A673 (cell line): ENCODE measurements at regions not wholly inside any gene's neighbourhood (a gene's known extent, or its start where the extent isn't known, plus 50 kb on each side); places are given as distances from the start of the nearest gene placed in this dataset.

Experiments used
- BruUV-seq: library from RNA; stranded (reverse); fragments of 400-500 nt; replicated peaks from 2 replicates; lab custom pipeline; 2021; lab: Mats Ljungman, UMichigan
- CTCF ChIA-PET: fragments of 300-600 bp; sonication (Branson Sonifier 250); formaldehyde crosslinking; loops from one replicate; lab custom pipeline; 2022; ENCODE audit warnings: antibody characterized with exemption; lab: Charles Lee
- POLR2A ChIA-PET: fragments of 300-600 bp; sonication (Branson Sonifier 250); formaldehyde crosslinking; loops from one replicate; lab custom pipeline; 2022; ENCODE audit warnings: antibody characterized with exemption; ENCODE audit not compliant: low non-redundant PET; lab: Charles Lee
- DNase-seq: peaks from one replicate; pipeline ENCODE4 v3.0.0-alpha.2; 2015; ENCODE audit warnings: low spot score
- H3K27ac ChIP-seq: fragments of 200-600 bp; sonication (generic); 2 replicates; pipeline ENCODE4 v1.5.1; 2016; ENCODE audit warnings: mixed run types, low read depth, mild to moderate bottlenecking, mixed read lengths, antibody characterized with exemption, low read length; ENCODE audit not compliant: poor library complexity, severe bottlenecking
- H3K27me3 ChIP-seq: fragments of 200-600 bp; sonication (generic); replicated peaks from 2 replicates; pipeline ENCODE4 v1.6.1; 2017; ENCODE audit warnings: mixed run types, low read depth, mild to moderate bottlenecking, mixed read lengths, antibody characterized with exemption, low read length; ENCODE audit not compliant: insufficient read depth, poor library complexity
- H3K36me3 ChIP-seq: fragments of 200-600 bp; sonication (generic); 2 replicates; pipeline ENCODE4 v1.6.1; 2016; ENCODE audit warnings: mixed run types, mild to moderate bottlenecking, mixed read lengths, antibody characterized with exemption, low read length; ENCODE audit not compliant: insufficient read depth, poor library complexity, severe bottlenecking
- H3K4me1 ChIP-seq: fragments of 200-600 bp; sonication (generic); 2 replicates; pipeline ENCODE4 v1.6.1; 2017; ENCODE audit warnings: mixed run types, mild to moderate bottlenecking, mixed read lengths, antibody characterized with exemption, low read length; ENCODE audit not compliant: insufficient read depth, poor library complexity, severe bottlenecking
- H3K4me3 ChIP-seq: fragments of 200-600 bp; sonication (generic); 2 replicates; pipeline ENCODE4 v1.5.1; 2016; ENCODE audit warnings: low read depth, mixed run types, mild to moderate bottlenecking, mixed read lengths, low read length; ENCODE audit not compliant: poor library complexity, severe bottlenecking
- H3K9me3 ChIP-seq: fragments of 200-600 bp; sonication (generic); 2 replicates; pipeline ENCODE4 v1.6.1; 2016; ENCODE audit warnings: mixed run types, low read depth, mild to moderate bottlenecking, mixed read lengths, antibody characterized with exemption, low read length; ENCODE audit not compliant: poor library complexity, severe bottlenecking
- CTCF ChIP-seq: fragments of 300-800, 200-600 bp; sonication (generic); conservative IDR thresholded peaks from 2 replicates; pipeline ENCODE4 v1.5.1; 2017; ENCODE audit warnings: low read depth, mild to moderate bottlenecking, antibody characterized with exemption, low read length, moderate library complexity, mixed read lengths
- EZH2 ChIP-seq: fragments of 200-600 bp; sonication (generic); IDR thresholded peaks from 2 replicates; pipeline ENCODE4 v1.6.1; 2017; ENCODE audit warnings: borderline replicate concordance, low read depth, mild to moderate bottlenecking, mixed read lengths, antibody characterized with exemption, low read length; ENCODE audit not compliant: poor library complexity, severe bottlenecking
- intact Hi-C: fragments of 100-400 bp; cut with micrococcal nuclease; formaldehyde crosslinking; loops from one replicate; pipeline ENCODE4 v1.10.0; 2022; ENCODE audit not compliant: unreplicated experiment

- ChIA-PET CTCF (no interaction called here), POLR2A (interaction anchor here (0.7 kb wide), 1 partner anchor 11 kb away, joined by 4 read pairs; no protein-coding TSS in a partner anchor)
- no peaks in the 10 kb centered on the region for H3K27me3 ChIP-seq
- peaks cover 20% of the 10 kb centered on the region for H3K4me1 ChIP-seq
- H3K4me3 ChIP-seq = no peak overlapping the region
- H3K27ac ChIP-seq = no peak overlapping the region
- BruUV-seq = no TSS peak
- no peaks in the 10 kb centered on the region for H3K36me3 ChIP-seq
- no peak for TF ChIP-seq CTCF
- TF ChIP-seq EZH2 = no peak
- intact Hi-C loops = no loop called here
- no peak for DNase-seq
- H3K9me3 ChIP-seq = no peaks in the 10 kb centered on the region
These were observed 54.1 kb upstream of the CDKN2AIP start for GRCh38 chr4:183390374-183390773.

DNA sequence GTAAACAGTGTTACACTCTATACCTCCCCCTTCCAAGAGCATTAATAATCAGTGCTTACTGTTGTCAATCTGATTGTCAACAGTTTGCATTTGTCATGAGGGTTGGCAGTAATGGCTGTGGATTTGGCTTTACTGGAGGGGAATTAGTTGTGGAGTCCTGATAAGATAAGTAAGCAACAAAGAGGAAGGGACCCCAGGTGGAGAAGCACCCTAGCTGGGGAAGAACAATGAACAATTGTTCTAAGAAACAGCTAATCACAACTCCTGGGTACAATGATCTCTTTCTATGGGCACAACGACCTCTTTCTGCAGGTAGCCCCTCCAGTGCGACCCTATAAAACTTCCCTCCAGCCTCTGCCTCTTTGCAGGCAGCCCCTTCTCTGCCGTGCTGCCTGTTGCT is 53.2 kb upstream of the CDKN2AIP start:
- Histone ChIP-seq H3K4me3 (no peak overlapping the region), H3K36me3 (no peaks in the 10 kb centered on the region), H3K27ac (no peak overlapping the region), H3K9me3 (no peaks in the 10 kb centered on the region), H3K4me1 (peaks cover 20% of the 10 kb centered on the region), H3K27me3 (no peaks in the 10 kb centered on the region)
- intact Hi-C loops = no loop called here
- ChIA-PET CTCF (no interaction called here), POLR2A (interaction anchor here (0.7 kb wide), 1 partner anchor 10 kb away, joined by 4 read pairs; no protein-coding TSS in a partner anchor)
- no peak for TF ChIP-seq CTCF
- no peak for TF ChIP-seq EZH2
- BruUV-seq = no TSS peak
- peak; percentile 23 for DNase-seq

DNA sequence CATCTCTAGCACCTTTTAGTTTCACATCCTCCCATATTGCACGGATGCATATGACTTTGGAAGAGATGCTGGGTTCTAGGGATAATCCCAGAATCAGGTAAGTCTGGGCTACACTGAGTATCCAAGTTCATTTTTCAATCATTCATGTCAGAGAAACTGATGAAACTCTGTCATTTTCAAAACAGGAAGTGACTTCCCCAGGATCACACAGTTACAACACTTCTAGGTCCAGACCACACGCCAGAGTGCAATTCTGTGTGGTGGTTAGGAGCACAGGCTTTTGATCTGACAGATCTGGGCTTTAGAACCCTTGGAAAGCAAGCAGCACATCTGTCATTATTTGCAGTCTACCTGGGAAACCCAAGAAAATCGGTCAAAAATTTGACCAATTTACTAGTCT is 52.1 kb upstream of the CDKN2AIP start:
- intact Hi-C loops = no loop called here
- ChIA-PET CTCF (no interaction called here), POLR2A (no interaction called here)
- Histone ChIP-seq H3K36me3 (no peaks in the 10 kb centered on the region), H3K4me1 (peaks cover 20% of the 10 kb centered on the region), H3K4me3 (no peak overlapping the region), H3K27me3 (no peaks in the 10 kb centered on the region), H3K27ac (no peak overlapping the region), H3K9me3 (no peaks in the 10 kb centered on the region)
- TF ChIP-seq CTCF = no peak
- TF ChIP-seq EZH2 = no peak
- BruUV-seq = no TSS peak
- no peak for DNase-seq
